Mesendoderm (in vitro differentiated cells): ENCODE measurements at regions not wholly inside any gene's neighbourhood (a gene's known extent, or its start where the extent isn't known, plus 50 kb on each side); places are given as distances from the start of the nearest gene placed in this dataset.

Experiments used
- DNase-seq: peaks from one replicate; pipeline ENCODE4 v3.0.0; 2013
- H2AK5ac ChIP-seq: 2 replicates; pipeline ENCODE4 v1.6.1; 2013; ENCODE audit warnings: low read length, inconsistent platforms
- H2BK120ac ChIP-seq: 2 replicates; pipeline ENCODE4 v1.6.1; 2013; ENCODE audit warnings: low read depth, mild to moderate bottlenecking, low read length, moderate library complexity, mixed read lengths
- H2BK15ac ChIP-seq: replicated peaks from 2 replicates; pipeline ENCODE4 v1.6.1; 2013; ENCODE audit warnings: low read depth, mild to moderate bottlenecking, moderate library complexity
- H2BK5ac ChIP-seq: 2 replicates; pipeline ENCODE4 v1.6.1; 2013; ENCODE audit warnings: low read length, inconsistent platforms
- H3K18ac ChIP-seq: 2 replicates; pipeline ENCODE4 v1.6.1; 2013; ENCODE audit warnings: mild to moderate bottlenecking, low read length, mixed read lengths
- H3K23ac ChIP-seq: one replicate; pipeline ENCODE4 v1.6.1; 2013; ENCODE audit warnings: low read length
- H3K27ac ChIP-seq: 2 replicates; pipeline ENCODE4 v1.5.1; 2013; ENCODE audit warnings: low read depth, mild to moderate bottlenecking, inconsistent platforms, low read length, moderate library complexity
- H3K27me3 ChIP-seq: 2 replicates; pipeline ENCODE4 v1.6.1; 2013; ENCODE audit warnings: low read length, control low read depth, mild to moderate bottlenecking, inconsistent platforms; ENCODE audit not compliant: insufficient read depth, poor library complexity
- H3K36me3 ChIP-seq: 2 replicates; pipeline ENCODE4 v1.6.1; 2013; ENCODE audit warnings: low read length, inconsistent platforms; ENCODE audit not compliant: control insufficient read depth, insufficient read depth
- H3K4ac ChIP-seq: one replicate; pipeline ENCODE4 v1.6.1; 2013; ENCODE audit warnings: low read depth, mild to moderate bottlenecking, low read length, moderate library complexity
- H3K4me1 ChIP-seq: 2 replicates; pipeline ENCODE4 v1.6.1; 2013; ENCODE audit warnings: low read depth, low read length, inconsistent platforms; ENCODE audit not compliant: control insufficient read depth
- H3K4me2 ChIP-seq: 2 replicates; pipeline ENCODE4 v1.6.1; 2013; ENCODE audit warnings: low read length
- H3K4me3 ChIP-seq: 2 replicates; pipeline ENCODE4 v1.5.1; 2013; ENCODE audit warnings: mild to moderate bottlenecking, low read length
- H3K56ac ChIP-seq: one replicate; pipeline ENCODE4 v1.6.1; 2013; ENCODE audit warnings: low read length
- H3K79me1 ChIP-seq: 2 replicates; pipeline ENCODE4 v1.6.1; 2013; ENCODE audit warnings: low read length, inconsistent platforms
- H3K79me2 ChIP-seq: 2 replicates; pipeline ENCODE4 v1.6.1; 2013; ENCODE audit warnings: mild to moderate bottlenecking, low read length; ENCODE audit not compliant: control insufficient read depth, insufficient read depth
- H3K9ac ChIP-seq: 2 replicates; pipeline ENCODE4 v1.6.1; 2013; ENCODE audit warnings: low read length, inconsistent platforms
- H4K5ac ChIP-seq: one replicate; pipeline ENCODE4 v1.6.1; 2013; ENCODE audit warnings: low read length
- H4K8ac ChIP-seq: one replicate; pipeline ENCODE4 v1.6.1; 2013; ENCODE audit warnings: low read depth, mild to moderate bottlenecking, control low read depth, low read length, moderate library complexity
- WGBS: extraction: QIAGEN DNeasy Blood & Tissue Kit; methylation state at CpG from one replicate; pipeline ENCODE4 v1.1.7; 2013; ENCODE audit warnings: low lambda C conversion rate, missing lambda C conversion rate; ENCODE audit not compliant: insufficient coverage; ENCODE audit errors: extremely low coverage; 5-methylcytosine and 5-hydroxymethylcytosine counted together

- Histone ChIP-seq H3K36me3 (no peaks in the 10 kb centered on the region), H2BK120ac (no peak overlapping the region), H3K56ac (no peak overlapping the region), H4K5ac (no peak overlapping the region), H3K4me2 (no peak overlapping the region), H3K9ac (no peak overlapping the region), H3K4me1 (no peaks in the 10 kb centered on the region), H3K79me1 (no peaks in the 10 kb centered on the region), H3K27ac (no peak overlapping the region), H3K18ac (no peak overlapping the region), H3K79me2 (no peaks in the 10 kb centered on the region), H2BK15ac (no peak overlapping the region), H3K4me3 (no peak overlapping the region), H4K8ac (no peak overlapping the region), H2BK5ac (no peak overlapping the region), H3K4ac (no peak overlapping the region), H3K23ac (no peak overlapping the region), H2AK5ac (no peak overlapping the region), H3K27me3 (no peaks in the 10 kb centered on the region)
- WGBS, result no CpG with 5 or more reads among the region's 14 CpGs
- DNase-seq, result no peak
Measured at GRCh38 chr20:39298121-39298520, 336.0 kb downstream of the DHX35 start.

GRCh38 chr20:39295301-39295700, 333.2 kb downstream of the DHX35 start:
- Histone ChIP-seq H4K8ac (no peak overlapping the region), H3K4me1 (no peaks in the 10 kb centered on the region), H3K4me3 (no peak overlapping the region), H3K27ac (no peak overlapping the region), H3K18ac (no peak overlapping the region), H2AK5ac (no peak overlapping the region), H3K9ac (no peak overlapping the region), H3K79me2 (no peaks in the 10 kb centered on the region), H3K4ac (no peak overlapping the region), H3K36me3 (no peaks in the 10 kb centered on the region), H2BK5ac (no peak overlapping the region), H3K56ac (no peak overlapping the region), H3K4me2 (no peak overlapping the region), H3K79me1 (no peaks in the 10 kb centered on the region), H2BK120ac (no peak overlapping the region), H3K23ac (no peak overlapping the region), H2BK15ac (no peak overlapping the region), H4K5ac (no peak overlapping the region), H3K27me3 (no peaks in the 10 kb centered on the region)
- no CpG with 5 or more reads among the region's 4 CpGs for whole genome bisulfite sequencing
- DNase-seq, result no peak

GRCh38 chr20:39294137-39294725, 332.1 kb downstream of the DHX35 start:
- Histone ChIP-seq H2BK120ac (no peak overlapping the region), H3K18ac (no peak overlapping the region), H3K79me1 (no peaks in the 10 kb centered on the region), H3K79me2 (no peaks in the 10 kb centered on the region), H3K4me2 (no peak overlapping the region), H4K5ac (no peak overlapping the region), H3K36me3 (no peaks in the 10 kb centered on the region), H3K4ac (no peak overlapping the region), H2AK5ac (no peak overlapping the region), H3K27me3 (no peaks in the 10 kb centered on the region), H3K27ac (no peak overlapping the region), H3K56ac (no peak overlapping the region), H4K8ac (no peak overlapping the region), H3K4me1 (no peaks in the 10 kb centered on the region), H3K4me3 (no peak overlapping the region), H3K9ac (no peak overlapping the region), H3K23ac (no peak overlapping the region), H2BK5ac (no peak overlapping the region), H2BK15ac (no peak overlapping the region)
- DNase-seq, result peak; percentile 60
- WGBS, result no CpG with 5 or more reads among the region's 2 CpGs

GRCh38 chr20:39292193-39292736, 330.1 kb downstream of the DHX35 start:
- Histone ChIP-seq H3K79me1 (no peaks in the 10 kb centered on the region), H3K4me2 (no peak overlapping the region), H3K4ac (no peak overlapping the region), H3K27me3 (no peaks in the 10 kb centered on the region), H2AK5ac (no peak overlapping the region), H2BK120ac (no peak overlapping the region), H4K8ac (no peak overlapping the region), H3K23ac (no peak overlapping the region), H3K4me1 (no peaks in the 10 kb centered on the region), H3K56ac (no peak overlapping the region), H2BK15ac (no peak overlapping the region), H3K18ac (no peak overlapping the region), H3K79me2 (no peaks in the 10 kb centered on the region), H4K5ac (no peak overlapping the region), H3K36me3 (no peaks in the 10 kb centered on the region), H2BK5ac (no peak overlapping the region), H3K27ac (no peak overlapping the region), H3K4me3 (no peak overlapping the region), H3K9ac (no peak overlapping the region)
- DNase-seq, result no peak
- WGBS, result no CpG with 5 or more reads among the region's 3 CpGs

GRCh38 chr20:39291301-39291700, 329.2 kb downstream of the DHX35 start:
- Histone ChIP-seq H3K27ac (no peak overlapping the region), H2BK120ac (no peak overlapping the region), H3K79me1 (no peaks in the 10 kb centered on the region), H4K8ac (no peak overlapping the region), H3K23ac (no peak overlapping the region), H2AK5ac (no peak overlapping the region), H3K4me1 (no peaks in the 10 kb centered on the region), H3K36me3 (no peaks in the 10 kb centered on the region), H2BK15ac (no peak overlapping the region), H3K27me3 (no peaks in the 10 kb centered on the region), H3K79me2 (no peaks in the 10 kb centered on the region), H3K18ac (no peak overlapping the region), H3K9ac (no peak overlapping the region), H3K4me3 (no peak overlapping the region), H3K4me2 (no peak overlapping the region), H4K5ac (no peak overlapping the region), H3K56ac (no peak overlapping the region), H2BK5ac (no peak overlapping the region), H3K4ac (no peak overlapping the region)
- WGBS, result no CpG with 5 or more reads among the region's 5 CpGs
- no peak for DNase-seq

GRCh38 chr20:39290575-39290974, 328.4 kb downstream of the DHX35 start:
- no peak overlapping the region for H2AK5ac ChIP-seq
- H3K18ac ChIP-seq, result no peak overlapping the region
- no peak overlapping the region for H3K27ac ChIP-seq
- no peak overlapping the region for H4K5ac ChIP-seq
- no peak overlapping the region for H3K4me2 ChIP-seq
- no peak overlapping the region for H3K56ac ChIP-seq
- H3K27me3 ChIP-seq, result no peaks in the 10 kb centered on the region
- H3K36me3 ChIP-seq, result no peaks in the 10 kb centered on the region
- no peak overlapping the region for H2BK120ac ChIP-seq
- H4K8ac ChIP-seq, result no peak overlapping the region
- no peak overlapping the region for H2BK5ac ChIP-seq
- H3K4ac ChIP-seq, result no peak overlapping the region
- H3K79me2 ChIP-seq, result no peaks in the 10 kb centered on the region
- no peak overlapping the region for H3K4me3 ChIP-seq
- H3K23ac ChIP-seq, result no peak overlapping the region
- no peak overlapping the region for H3K9ac ChIP-seq
- peak; percentile 88 for DNase-seq
- H3K79me1 ChIP-seq, result no peaks in the 10 kb centered on the region
- H3K4me1 ChIP-seq, result no peaks in the 10 kb centered on the region
- H2BK15ac ChIP-seq, result no peak overlapping the region
